HFF-Myc (cell line): ENCODE measurements at regions not wholly inside any gene's neighbourhood (a gene's known extent, or its start where the extent isn't known, plus 50 kb on each side); places are given as distances from the start of the nearest gene placed in this dataset.

Experiments
- DNase-seq: peaks from one replicate; pipeline ENCODE4 v3.0.0-alpha.2; 2011; ENCODE audit warnings: low read depth; ENCODE audit errors: extremely low read depth
- H3K4me3 ChIP-seq: replicated peaks from 2 replicates; pipeline ENCODE4 v1.5.1; 2011; ENCODE audit warnings: low read depth, mild to moderate bottlenecking, control low read depth, low read length
- CTCF ChIP-seq: IDR thresholded peaks from 2 replicates; pipeline ENCODE4 v1.5.1; 2012; ENCODE audit warnings: mild to moderate bottlenecking, low read depth, low read length, control low read depth; ENCODE audit errors: missing control alignments

- no peak for TF ChIP-seq CTCF
- no peak for DNase-seq
- H3K4me3 ChIP-seq = no peak overlapping the region
Observed at GRCh38 chr7:109178342-109178741, 608.7 kb downstream of the DNAJB9 start.

GRCh38 chr7:109179601-109180000 lies 609.9 kb downstream of the DNAJB9 start:
- no peak overlapping the region for H3K4me3 ChIP-seq
- no peak for TF ChIP-seq CTCF
- no peak for DNase-seq

- no peak for TF ChIP-seq CTCF
- no peak for DNase-seq
- no peak overlapping the region for H3K4me3 ChIP-seq
Observed at GRCh38 chr7:109190766-109191398, 621.2 kb downstream of the DNAJB9 start.

GRCh38 chr7:109206196-109206595 lies 636.5 kb downstream of the DNAJB9 start:
- H3K4me3 ChIP-seq = no peak overlapping the region
- TF ChIP-seq CTCF = no peak
- no peak for DNase-seq

- no peak overlapping the region for H3K4me3 ChIP-seq
- no peak for DNase-seq
- no peak for TF ChIP-seq CTCF
Observed at GRCh38 chr7:109213081-109213480, 643.4 kb downstream of the DNAJB9 start.

- H3K4me3 ChIP-seq = no peak overlapping the region
- DNase-seq = no peak
- TF ChIP-seq CTCF = no peak
Observed at GRCh38 chr7:109215341-109215740, 645.7 kb downstream of the DNAJB9 start.

- no peak for TF ChIP-seq CTCF
- DNase-seq = no peak
Observed at GRCh38 chr7:109224100-109224499, 654.4 kb downstream of the DNAJB9 start.

More at GRCh38 chr7:109224100-109224499, 654.4 kb downstream of the DNAJB9 start:
- H3K4me3 ChIP-seq = no peak overlapping the region
